Endodermal cell (in vitro differentiated cells): ENCODE measurements at regions not wholly inside any gene's neighbourhood (a gene's known extent, or its start where the extent isn't known, plus 50 kb on each side); places are given as distances from the start of the nearest gene placed in this dataset.

Experiments
- DNase-seq: peaks from one replicate; pipeline ENCODE4 v3.0.0-alpha.2; 2017
- H3K27ac ChIP-seq: 2 replicates; pipeline ENCODE4 v1.5.1; 2013; ENCODE audit warnings: mild to moderate bottlenecking, low read depth, low read length, moderate library complexity
- H3K27me3 ChIP-seq: 2 replicates; pipeline ENCODE4 v1.6.1; 2013; ENCODE audit warnings: mild to moderate bottlenecking, low read length, moderate library complexity; ENCODE audit not compliant: insufficient read depth, control insufficient read depth, poor library complexity, severe bottlenecking
- H3K36me3 ChIP-seq: 2 replicates; pipeline ENCODE4 v1.7.0; 2013; ENCODE audit warnings: mild to moderate bottlenecking, low read length, moderate library complexity; ENCODE audit not compliant: control insufficient read depth, insufficient read depth
- H3K4me1 ChIP-seq: one replicate; pipeline ENCODE4 v1.7.0; 2013; ENCODE audit warnings: low read length; ENCODE audit not compliant: control insufficient read depth, insufficient read depth
- H3K4me3 ChIP-seq: 2 replicates; pipeline ENCODE4 v1.5.1; 2013; ENCODE audit warnings: mild to moderate bottlenecking, low read length, moderate library complexity
- H3K9ac ChIP-seq: 2 replicates; pipeline ENCODE4 v1.6.1; 2013; ENCODE audit warnings: mild to moderate bottlenecking, low read length, moderate library complexity; ENCODE audit not compliant: poor library complexity, severe bottlenecking; ENCODE audit errors: extremely low read depth
- H3K9me3 ChIP-seq: 2 replicates; pipeline ENCODE4 v1.6.1; 2013; ENCODE audit warnings: mild to moderate bottlenecking, low read length, moderate library complexity; ENCODE audit not compliant: control insufficient read depth
- H3K27ac Mint-ChIP-seq: 2 replicates; pipeline ENCODE4 v1.8.0; 2020; ENCODE audit warnings: mixed read lengths
- H3K27me3 Mint-ChIP-seq: 2 replicates; pipeline ENCODE4 v1.8.0; 2021; ENCODE audit warnings: mild to moderate bottlenecking, mixed read lengths; ENCODE audit not compliant: insufficient read depth
- H3K36me3 Mint-ChIP-seq: 2 replicates; pipeline ENCODE4 v1.8.0; 2020; ENCODE audit warnings: low read depth, mixed read lengths
- H3K4me1 Mint-ChIP-seq: 2 replicates; pipeline ENCODE4 v1.8.0; 2020; ENCODE audit warnings: mixed read lengths
- H3K4me3 Mint-ChIP-seq: 2 replicates; pipeline ENCODE4 v1.8.0; 2020; ENCODE audit warnings: mild to moderate bottlenecking, moderate library complexity, mixed read lengths
- H3K9me3 Mint-ChIP-seq: 2 replicates; pipeline ENCODE4 v1.8.0; 2020; ENCODE audit warnings: mild to moderate bottlenecking, mixed read lengths
- WGBS, 2 experiments: methylation state at CpG; one replicate each; pipeline versions ENCODE4 v1.1.5 to v1.1.7; 2013; ENCODE audit warnings: missing lambda C conversion rate in 2 of 2, mixed read lengths in 1 of 2; ENCODE audit not compliant: insufficient coverage in 1 of 2, insufficient read length in 1 of 2; 5-methylcytosine and 5-hydroxymethylcytosine counted together
- TF ChIP-seq, protein P1 (sequence below): fragments of 200-600 bp; sonication (generic); conservative IDR thresholded peaks from 2 replicates; pipeline ENCODE4 v1.5.0; 2021; ENCODE audit warnings: antibody characterized with exemption, mild to moderate bottlenecking

- WGBS, 2 experiments: 86 to 96% methylated on average over 1 of the region's 1 CpG
- Mint-ChIP-seq H3K27me3 (no peaks in the 10 kb centered on the region), H3K4me1 (no peaks in the 10 kb centered on the region), H3K27ac (no peak overlapping the region), H3K9me3 (peaks cover 3% of the 10 kb centered on the region), H3K4me3 (no peak overlapping the region), H3K36me3 (no peaks in the 10 kb centered on the region)
- no peaks in the 10 kb centered on the region for H3K27me3 ChIP-seq
- TF ChIP-seq, protein P1, sequence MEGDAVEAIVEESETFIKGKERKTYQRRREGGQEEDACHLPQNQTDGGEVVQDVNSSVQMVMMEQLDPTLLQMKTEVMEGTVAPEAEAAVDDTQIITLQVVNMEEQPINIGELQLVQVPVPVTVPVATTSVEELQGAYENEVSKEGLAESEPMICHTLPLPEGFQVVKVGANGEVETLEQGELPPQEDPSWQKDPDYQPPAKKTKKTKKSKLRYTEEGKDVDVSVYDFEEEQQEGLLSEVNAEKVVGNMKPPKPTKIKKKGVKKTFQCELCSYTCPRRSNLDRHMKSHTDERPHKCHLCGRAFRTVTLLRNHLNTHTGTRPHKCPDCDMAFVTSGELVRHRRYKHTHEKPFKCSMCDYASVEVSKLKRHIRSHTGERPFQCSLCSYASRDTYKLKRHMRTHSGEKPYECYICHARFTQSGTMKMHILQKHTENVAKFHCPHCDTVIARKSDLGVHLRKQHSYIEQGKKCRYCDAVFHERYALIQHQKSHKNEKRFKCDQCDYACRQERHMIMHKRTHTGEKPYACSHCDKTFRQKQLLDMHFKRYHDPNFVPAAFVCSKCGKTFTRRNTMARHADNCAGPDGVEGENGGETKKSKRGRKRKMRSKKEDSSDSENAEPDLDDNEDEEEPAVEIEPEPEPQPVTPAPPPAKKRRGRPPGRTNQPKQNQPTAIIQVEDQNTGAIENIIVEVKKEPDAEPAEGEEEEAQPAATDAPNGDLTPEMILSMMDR: no peak
- no peak for DNase-seq
- H3K4me3 ChIP-seq: no peak overlapping the region
- no peak overlapping the region for H3K27ac ChIP-seq
- H3K36me3 ChIP-seq: no peaks in the 10 kb centered on the region
- H3K9ac ChIP-seq: no peak overlapping the region
- no peaks in the 10 kb centered on the region for H3K9me3 ChIP-seq
- no peaks in the 10 kb centered on the region for H3K4me1 ChIP-seq
These were observed 1083.2 kb downstream of the ROBO2 start for GRCh38 chr3:78123058-78123457.

GRCh38 chr3:78129707-78130106, 1089.8 kb downstream of the ROBO2 start:
- no peaks in the 10 kb centered on the region for H3K27me3 Mint-ChIP-seq
- no peak overlapping the region for H3K9ac ChIP-seq
- H3K36me3 ChIP-seq: no peaks in the 10 kb centered on the region
- H3K9me3 Mint-ChIP-seq: peaks cover 4% of the 10 kb centered on the region
- no peak overlapping the region for H3K27ac Mint-ChIP-seq
- H3K4me3 Mint-ChIP-seq: no peak overlapping the region
- no peaks in the 10 kb centered on the region for H3K4me1 ChIP-seq
- TF ChIP-seq, protein P1: no peak
- no peak overlapping the region for H3K27ac ChIP-seq
- DNase-seq: no peak
- no peak overlapping the region for H3K4me3 ChIP-seq
- peaks cover 7% of the 10 kb centered on the region for H3K4me1 Mint-ChIP-seq
- no peaks in the 10 kb centered on the region for H3K36me3 Mint-ChIP-seq
- no peaks in the 10 kb centered on the region for H3K9me3 ChIP-seq
- no peaks in the 10 kb centered on the region for H3K27me3 ChIP-seq

DNA sequence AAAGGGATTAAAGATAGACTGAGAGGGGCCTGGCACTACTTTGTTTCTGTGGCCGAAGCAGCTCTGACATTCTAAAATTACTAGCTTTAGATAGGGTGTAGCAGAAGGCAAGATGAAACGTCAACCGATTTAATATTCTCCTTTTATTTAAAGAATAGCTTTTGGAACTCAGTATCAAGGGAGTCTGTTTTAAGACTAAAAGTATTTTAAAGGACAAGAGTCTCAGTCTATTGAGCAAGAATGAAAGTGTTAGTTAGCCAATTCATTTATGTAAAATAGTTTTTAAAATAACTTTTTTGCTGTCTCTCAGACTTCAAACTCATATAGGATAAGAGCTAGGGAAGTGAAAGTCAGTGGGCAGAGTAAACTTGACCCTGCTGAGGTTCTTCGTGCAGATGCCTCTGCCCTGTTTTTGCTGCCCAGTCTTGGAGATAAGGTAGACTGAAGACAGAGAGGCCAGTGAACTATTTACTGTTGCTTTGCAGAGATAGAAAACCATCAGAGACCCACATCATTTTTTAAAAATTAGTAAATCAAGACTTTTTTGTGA, 1090.9 kb downstream of the ROBO2 start:
- Mint-ChIP-seq H3K36me3 (no peaks in the 10 kb centered on the region), H3K4me1 (peaks cover 8% of the 10 kb centered on the region), H3K9me3 (peaks cover 4% of the 10 kb centered on the region), H3K27me3 (no peaks in the 10 kb centered on the region), H3K4me3 (no peak overlapping the region), H3K27ac (no peak overlapping the region)
- TF ChIP-seq, protein P1: no peak
- H3K9ac ChIP-seq: no peak overlapping the region
- no peak overlapping the region for H3K27ac ChIP-seq
- H3K36me3 ChIP-seq: no peaks in the 10 kb centered on the region
- WGBS, 2 experiments: 96 to 100% methylated on average over 3 to 4 of the region's 4 CpGs
- no peaks in the 10 kb centered on the region for H3K27me3 ChIP-seq
- no peaks in the 10 kb centered on the region for H3K9me3 ChIP-seq
- no peak for DNase-seq
- no peaks in the 10 kb centered on the region for H3K4me1 ChIP-seq
- H3K4me3 ChIP-seq: no peak overlapping the region
